WERI-Rb-1 (cell line): ENCODE measurements at regions not wholly inside any gene's neighbourhood (a gene's known extent, or its start where the extent isn't known, plus 50 kb on each side); places are given as distances from the start of the nearest gene placed in this dataset.

Experiments used
- DNase-seq: peaks from one replicate; pipeline ENCODE4 v3.0.0-alpha.2; 2020
- H3K27ac ChIP-seq: fragments of 250-450 bp; sonication (Bioruptor Pico); 2 replicates; pipeline ENCODE4 v1.5.1; 2020; ENCODE audit warnings: mild to moderate bottlenecking, moderate library complexity
- H3K27me3 ChIP-seq: fragments of 250-450 bp; sonication (Bioruptor Pico); 2 replicates; pipeline ENCODE4 v1.5.1; 2021; ENCODE audit warnings: mild to moderate bottlenecking, low read depth, moderate library complexity; ENCODE audit not compliant: insufficient read depth, severe bottlenecking
- H3K36me3 ChIP-seq: fragments of 250-450 bp; sonication (Bioruptor Pico); 2 replicates; pipeline ENCODE4 v1.5.1; 2020; ENCODE audit warnings: mild to moderate bottlenecking, moderate library complexity
- H3K4me3 ChIP-seq: 2 replicates; pipeline ENCODE4 v1.5.1; 2011; ENCODE audit warnings: low read depth, mild to moderate bottlenecking, control low read depth, low read length
- H3K9me3 ChIP-seq: fragments of 250-450 bp; sonication (Bioruptor Pico); 2 replicates; pipeline ENCODE4 v1.5.1; 2021; ENCODE audit warnings: mild to moderate bottlenecking, moderate library complexity; ENCODE audit not compliant: severe bottlenecking
- CTCF ChIP-seq: IDR thresholded peaks from 2 replicates; pipeline ENCODE4 v1.5.1; 2011; ENCODE audit warnings: low read depth, mild to moderate bottlenecking, control low read depth, inconsistent platforms, low read length

DNA sequence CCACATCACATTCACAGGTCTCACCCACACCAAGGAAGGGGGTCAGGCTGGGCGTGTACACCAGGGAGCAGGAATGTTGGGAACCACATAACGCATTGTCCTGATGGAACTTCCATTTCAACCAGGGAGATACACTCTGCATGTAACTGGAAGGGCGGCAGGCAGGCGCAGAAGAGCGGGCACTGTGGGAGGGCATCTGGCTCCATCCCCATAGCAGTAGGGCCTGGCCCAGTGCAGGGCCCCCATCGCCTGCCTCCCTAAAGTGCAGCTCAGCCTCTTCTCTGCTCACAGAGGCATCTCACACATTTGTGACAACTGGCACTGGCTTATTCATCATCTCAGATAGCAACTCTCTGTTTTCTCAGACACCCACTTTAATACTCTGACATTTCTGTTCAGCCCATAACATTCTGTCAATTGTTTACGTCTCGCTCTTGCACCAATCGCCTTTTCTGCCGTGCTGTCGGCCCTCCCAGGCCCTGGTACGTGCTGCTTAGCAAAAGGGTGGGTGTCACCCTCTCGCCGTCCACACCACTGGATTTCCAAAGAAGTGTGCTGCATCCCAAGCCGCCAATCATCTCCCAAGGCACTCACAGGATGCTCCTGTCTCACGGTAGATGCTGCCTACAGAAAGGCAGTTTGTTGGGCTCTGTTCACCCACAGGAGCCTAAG, 353.3 kb upstream of the ZNF507 start:
- H3K4me3 ChIP-seq: no peak overlapping the region
- H3K27ac ChIP-seq: no peak overlapping the region
- H3K9me3 ChIP-seq: no peaks in the 10 kb centered on the region
- no peak for TF ChIP-seq CTCF
- no peak for DNase-seq
- H3K27me3 ChIP-seq: no peaks in the 10 kb centered on the region
- no peaks in the 10 kb centered on the region for H3K36me3 ChIP-seq

GRCh38 chr19:31992750-31993149, 352.7 kb upstream of the ZNF507 start:
- no peaks in the 10 kb centered on the region for H3K27me3 ChIP-seq
- no peaks in the 10 kb centered on the region for H3K9me3 ChIP-seq
- no peaks in the 10 kb centered on the region for H3K36me3 ChIP-seq
- no peak for DNase-seq
- TF ChIP-seq CTCF: no peak
- no peak overlapping the region for H3K4me3 ChIP-seq
- no peak overlapping the region for H3K27ac ChIP-seq

GRCh38 chr19:31995546-31995945, 349.9 kb upstream of the ZNF507 start:
- DNase-seq: no peak
- H3K27me3 ChIP-seq: no peaks in the 10 kb centered on the region
- H3K4me3 ChIP-seq: no peak overlapping the region
- no peak for TF ChIP-seq CTCF
- H3K9me3 ChIP-seq: no peaks in the 10 kb centered on the region
- H3K27ac ChIP-seq: no peak overlapping the region
- H3K36me3 ChIP-seq: no peaks in the 10 kb centered on the region

DNA sequence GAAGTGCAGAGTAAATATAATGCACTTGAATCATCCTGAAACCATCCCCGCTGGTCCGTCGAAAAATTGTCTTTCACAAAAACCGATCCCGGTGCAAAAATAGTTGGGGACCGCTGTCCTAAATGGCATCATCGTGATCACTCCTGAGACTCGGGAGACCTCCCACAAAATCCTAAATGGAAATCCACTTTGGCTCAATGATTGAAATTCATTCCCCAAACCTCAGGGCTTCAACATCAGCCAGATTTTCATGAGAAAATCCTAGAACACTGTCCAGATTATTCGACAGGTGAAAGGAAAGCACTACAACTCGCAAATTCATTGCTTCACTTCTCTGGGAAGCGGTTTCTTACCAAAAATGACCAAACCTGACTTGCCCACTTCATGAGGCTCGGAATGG, 335.3 kb upstream of the ZNF507 start:
- Histone ChIP-seq H3K4me3 (no peak overlapping the region), H3K36me3 (no peaks in the 10 kb centered on the region), H3K9me3 (no peaks in the 10 kb centered on the region), H3K27me3 (no peaks in the 10 kb centered on the region), H3K27ac (no peak overlapping the region)
- no peak for DNase-seq
- TF ChIP-seq CTCF: no peak

DNA sequence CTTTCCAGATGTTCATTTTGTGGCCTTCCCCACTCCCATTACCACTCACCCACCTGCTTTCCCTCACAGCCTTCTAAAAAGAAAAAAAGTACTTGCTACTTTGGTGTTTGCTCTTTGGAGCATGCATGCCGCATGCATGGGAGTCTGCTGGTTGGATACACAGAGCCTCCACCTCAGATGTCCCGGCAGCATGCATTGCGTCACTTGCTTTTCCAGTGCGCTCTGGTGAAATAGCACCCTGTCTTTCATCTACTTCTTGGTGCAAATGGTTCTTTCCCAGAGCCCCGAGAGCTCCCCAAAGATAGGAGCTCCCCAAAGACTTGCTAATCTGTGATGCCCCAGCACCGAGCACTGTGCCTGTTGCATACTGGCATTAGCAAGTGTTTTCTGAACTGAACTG, 333.2 kb upstream of the ZNF507 start:
- H3K36me3 ChIP-seq: no peaks in the 10 kb centered on the region
- no peak for TF ChIP-seq CTCF
- H3K4me3 ChIP-seq: no peak overlapping the region
- H3K27ac ChIP-seq: no peak overlapping the region
- H3K27me3 ChIP-seq: no peaks in the 10 kb centered on the region
- H3K9me3 ChIP-seq: no peaks in the 10 kb centered on the region
- no peak for DNase-seq

DNA sequence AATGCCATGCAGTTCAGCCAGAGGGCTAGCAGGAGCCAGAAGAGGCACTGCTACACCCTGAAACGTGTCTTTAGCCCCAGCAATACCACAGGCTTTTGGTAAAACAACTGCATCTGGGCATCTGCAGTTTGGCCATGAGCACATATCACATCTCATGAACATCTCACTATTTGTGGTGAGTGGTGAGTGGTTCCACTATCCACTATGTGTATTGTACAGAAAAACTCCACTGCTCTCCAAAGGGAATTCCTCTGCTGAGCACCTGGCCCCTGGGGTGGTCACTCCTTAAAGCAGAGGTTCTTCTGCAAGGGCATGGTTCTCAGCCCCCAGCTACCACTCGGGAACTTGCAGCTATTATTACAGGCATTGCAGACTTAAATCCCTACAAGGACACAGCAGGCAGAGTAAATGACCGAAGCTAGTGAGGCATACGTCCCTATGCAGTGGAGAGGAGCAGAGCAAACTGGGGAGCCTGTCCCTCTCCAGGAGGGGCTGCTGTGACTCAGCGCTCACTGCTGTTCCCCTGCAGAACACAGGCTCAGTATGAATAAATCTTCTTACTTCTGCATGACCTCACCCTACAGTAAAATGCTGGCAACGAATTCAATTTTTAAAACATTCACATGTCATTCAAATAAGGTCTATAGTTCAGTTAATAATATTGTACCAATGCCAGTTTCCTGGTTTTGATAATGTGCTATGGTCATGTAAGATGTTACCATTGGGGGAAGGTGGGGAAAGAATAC, 332.4 kb upstream of the ZNF507 start:
- H3K27me3 ChIP-seq: no peaks in the 10 kb centered on the region
- no peak for DNase-seq
- no peak overlapping the region for H3K4me3 ChIP-seq
- H3K27ac ChIP-seq: no peak overlapping the region
- H3K9me3 ChIP-seq: no peaks in the 10 kb centered on the region
- TF ChIP-seq CTCF: no peak
- H3K36me3 ChIP-seq: no peaks in the 10 kb centered on the region
